Liver (tissue), 8 donors: ENCODE measurements at regions not wholly inside any gene's neighbourhood (a gene's known extent, or its start where the extent isn't known, plus 50 kb on each side); places are given as distances from the start of the nearest gene placed in this dataset.

Experiments
- DNase-seq: peaks from one replicate; pipeline ENCODE4 v3.0.0-alpha.2; 2017; ENCODE audit warnings: low spot score
- H3K27ac ChIP-seq, 2 donors: one replicate each; pipeline ENCODE4 v1.7.0; 2013; ENCODE audit warnings: inconsistent platforms in 2 of 2, low read length in 2 of 2, control low read depth in 1 of 2, low read depth in 1 of 2, mild to moderate bottlenecking in 1 of 2
- H3K27me3 ChIP-seq, 4 donors: one replicate each; pipeline versions ENCODE4 v1.6.1 to v1.7.0; 2013; ENCODE audit warnings: low read length in 3 of 4, inconsistent platforms in 1 of 4, mild to moderate bottlenecking in 1 of 4, moderate library complexity in 1 of 4; ENCODE audit not compliant: control insufficient read depth in 4 of 4, insufficient read depth in 4 of 4
- H3K36me3 ChIP-seq, 4 donors: one replicate each; pipeline versions ENCODE4 v1.6.1 to v1.7.0; 2013; ENCODE audit warnings: low read length in 3 of 4, mild to moderate bottlenecking in 3 of 4, low read depth in 1 of 4, moderate library complexity in 1 of 4; ENCODE audit not compliant: control insufficient read depth in 4 of 4, insufficient read depth in 3 of 4
- H3K4me1 ChIP-seq, 4 donors: one replicate each; pipeline versions ENCODE4 v1.6.1 to v1.7.0; 2013; ENCODE audit warnings: low read length in 3 of 4, mild to moderate bottlenecking in 3 of 4, moderate library complexity in 1 of 4; ENCODE audit not compliant: control insufficient read depth in 4 of 4, insufficient read depth in 4 of 4
- H3K4me3 ChIP-seq, 3 donors: one replicate each; pipeline versions ENCODE4 v1.6.1 to v1.7.0; 2013; ENCODE audit warnings: low read length in 3 of 3, control low read depth in 1 of 3, low read depth in 1 of 3, mild to moderate bottlenecking in 1 of 3
- H3K9ac ChIP-seq, 2 donors: one replicate each; pipeline ENCODE4 v1.7.0; 2013; ENCODE audit warnings: low read length in 2 of 2, mild to moderate bottlenecking in 2 of 2, moderate library complexity in 2 of 2, control low read depth in 1 of 2, low read depth in 1 of 2
- H3K9me3 ChIP-seq, 4 donors: one replicate each; pipeline versions ENCODE4 v1.6.1 to v1.7.0; 2013; ENCODE audit warnings: low read length in 3 of 4; ENCODE audit not compliant: control insufficient read depth in 4 of 4
- ATF3 ChIP-seq: IDR thresholded peaks from 2 replicates; pipeline ENCODE4 v1.6.1; 2016; ENCODE audit warnings: antibody characterized with exemption
- CTCF ChIP-seq: fragments of 150-350 bp; IDR thresholded peaks from 2 replicates; pipeline ENCODE4 v1.5.1; 2017; ENCODE audit warnings: improper control_type of control experiment, low read depth, low read length; ENCODE audit not compliant: missing input control
- EGR1 ChIP-seq, 2 donors: IDR thresholded peaks; 2 replicates each; pipeline ENCODE4 v1.6.1; 2016 to 2018; ENCODE audit warnings: antibody characterized with exemption in 2 of 2, low read depth in 2 of 2
- FOXA1 ChIP-seq: IDR thresholded peaks from 2 replicates; pipeline ENCODE4 v1.6.1; 2016; ENCODE audit warnings: antibody characterized with exemption
- FOXA2 ChIP-seq: IDR thresholded peaks from 2 replicates; pipeline ENCODE4 v1.6.1; 2016; ENCODE audit warnings: antibody characterized with exemption
- GABPA ChIP-seq, 2 donors: IDR thresholded peaks in 1 of 2; conservative IDR thresholded peaks in 1 of 2; 2 replicates each; pipeline ENCODE4 v1.6.1; 2016; ENCODE audit warnings: antibody characterized with exemption in 2 of 2, mild to moderate bottlenecking in 1 of 2, moderate library complexity in 1 of 2
- HNF4A ChIP-seq, 2 donors: conservative IDR thresholded peaks; 2 replicates each; pipeline ENCODE4 v1.6.1; 2016; ENCODE audit warnings: antibody characterized with exemption in 2 of 2, mild to moderate bottlenecking in 2 of 2
- HNF4G ChIP-seq: IDR thresholded peaks from 2 replicates; pipeline ENCODE4 v1.6.1; 2016; ENCODE audit warnings: antibody characterized with exemption
- JUND ChIP-seq, 2 donors: IDR thresholded peaks; 2 replicates each; pipeline ENCODE4 v1.6.1; 2016; ENCODE audit warnings: antibody characterized with exemption in 2 of 2
- MAX ChIP-seq: IDR thresholded peaks from 2 replicates; pipeline ENCODE4 v1.6.1; 2016; ENCODE audit warnings: antibody characterized with exemption
- NR2F2 ChIP-seq: IDR thresholded peaks from 2 replicates; pipeline ENCODE4 v1.6.1; 2016; ENCODE audit warnings: antibody characterized with exemption
- RAD21 ChIP-seq, 2 donors: IDR thresholded peaks; 2 replicates each; pipeline ENCODE4 v1.6.1; 2016; ENCODE audit warnings: antibody characterized with exemption in 2 of 2, mild to moderate bottlenecking in 2 of 2
- REST ChIP-seq: IDR thresholded peaks from 2 replicates; pipeline ENCODE4 v1.6.1; 2016; ENCODE audit warnings: antibody characterized with exemption, mild to moderate bottlenecking
- RXRA ChIP-seq, 2 donors: IDR thresholded peaks; 2 replicates each; pipeline ENCODE4 v1.6.1; 2017 to 2018; ENCODE audit warnings: antibody characterized with exemption in 2 of 2, mild to moderate bottlenecking in 1 of 2
- SP1 ChIP-seq: IDR thresholded peaks from 2 replicates; pipeline ENCODE4 v1.6.1; 2018; ENCODE audit warnings: antibody characterized with exemption, mild to moderate bottlenecking
- TAF1 ChIP-seq: conservative IDR thresholded peaks from 2 replicates; pipeline ENCODE4 v1.6.1; 2016; ENCODE audit warnings: antibody characterized with exemption, mild to moderate bottlenecking
- YY1 ChIP-seq: IDR thresholded peaks from 2 replicates; pipeline ENCODE4 v1.6.1; 2016; ENCODE audit warnings: antibody characterized with exemption, mild to moderate bottlenecking
- ZBTB33 ChIP-seq: IDR thresholded peaks from 2 replicates; pipeline ENCODE4 v1.6.1; 2016; ENCODE audit warnings: antibody characterized with exemption
- WGBS: extraction: QIAGEN DNeasy Blood & Tissue Kit; methylation state at CpG from one replicate; pipeline ENCODE4 v1.1.7; 2013; 5-methylcytosine and 5-hydroxymethylcytosine counted together
- donor health status: healthy.
- donor health status: healthy.
- donor health status: healthy.
- donor health status: healthy.
- donor health status: healthy.

- TF ChIP-seq CTCF, result no peak
Observed at GRCh38 chr4:10212400-10212799, 95.8 kb upstream of the WDR1 start (continued).

- Histone ChIP-seq H3K36me3 (no peaks in the 10 kb centered on the region), H3K4me3 (no peak overlapping the region), H3K27ac (no peak overlapping the region), H3K4me1 (no peaks in the 10 kb centered on the region), H3K27me3 (no peaks in the 10 kb centered on the region), H3K9ac (no peak overlapping the region), H3K9me3 (no peaks in the 10 kb centered on the region)
- 74% methylated on average over 4 of the region's 4 CpGs for WGBS
- TF ChIP-seq FOXA1 (no peak), MAX (no peak), ZBTB33 (no peak), NR2F2 (no peak), TAF1 (no peak)
- DNase-seq, result no peak
Observed at GRCh38 chr4:10207116-10207515, 90.5 kb upstream of the WDR1 start.

- no peak for TF ChIP-seq TAF1
- no peak for TF ChIP-seq REST
- no peak for TF ChIP-seq HNF4A (conservative IDR thresholded peaks at IDR 0.05)
- no peak for TF ChIP-seq MAX
- no peak for TF ChIP-seq RAD21 (IDR thresholded peaks at IDR 0.05)
- no peak for TF ChIP-seq NR2F2
- TF ChIP-seq GABPA (IDR thresholded peaks at IDR 0.05 in 1 of 2, conservative IDR thresholded peaks at IDR 0.05 in 1 of 2), result no peak
- no peak for TF ChIP-seq JUND (IDR thresholded peaks at IDR 0.05)
- TF ChIP-seq FOXA1, result no peak
- no peak for TF ChIP-seq ATF3
- no peak for TF ChIP-seq HNF4G
- no peak for TF ChIP-seq RXRA (IDR thresholded peaks at IDR 0.05)
- TF ChIP-seq EGR1 (IDR thresholded peaks at IDR 0.05; ENCODE audit: low read depth in 2 of 2), result no peak
- no peak for TF ChIP-seq FOXA2
- TF ChIP-seq ZBTB33, result no peak
- TF ChIP-seq YY1, result no peak
- no peak for TF ChIP-seq SP1
- TF ChIP-seq CTCF, result no peak
- Histone ChIP-seq H3K27me3 (no peaks in the 10 kb centered on the region), H3K27ac (no peak overlapping the region), H3K36me3 (no peaks in the 10 kb centered on the region), H3K9ac (no peak overlapping the region), H3K4me1 (no peaks in the 10 kb centered on the region), H3K4me3 (no peak overlapping the region), H3K9me3 (no peaks in the 10 kb centered on the region)
- DNase-seq, result no peak
- WGBS, result 65% methylated on average over 1 of the region's 1 CpG
Observed at GRCh38 chr4:10205223-10205622, 88.6 kb upstream of the WDR1 start.
